Neural cell (in vitro differentiated cells): ENCODE measurements at regions not wholly inside any gene's neighbourhood (a gene's known extent, or its start where the extent isn't known, plus 50 kb on each side); places are given as distances from the start of the nearest gene placed in this dataset.

Experiments used
- H2AFZ ChIP-seq: fragments of 200-600, 300-800 bp; sonication (generic), shearing (Covaris generic); 2 replicates; pipeline ENCODE4 v1.6.0; 2014; ENCODE audit warnings: low read depth, mild to moderate bottlenecking, antibody characterized with exemption, low read length, moderate library complexity
- H3F3A ChIP-seq: fragments of 200-600 bp; shearing (Covaris generic); 2 replicates; pipeline ENCODE4 v1.6.1; 2016; ENCODE audit warnings: mild to moderate bottlenecking, moderate library complexity, mixed read lengths, antibody characterized with exemption, low read length; ENCODE audit not compliant: insufficient read depth, poor library complexity, severe bottlenecking
- H3K27ac ChIP-seq: fragments of 200-600, 300-800 bp; sonication (generic), shearing (Covaris generic); 2 replicates; pipeline ENCODE4 v1.5.1; 2014; ENCODE audit warnings: mild to moderate bottlenecking, low read length, moderate library complexity
- H3K27me3 ChIP-seq: fragments of 300-800, 200-600 bp; sonication (generic), shearing (Covaris generic); 2 replicates; pipeline ENCODE4 v1.6.0; 2014; ENCODE audit warnings: mild to moderate bottlenecking, low read depth, low read length, moderate library complexity; ENCODE audit not compliant: insufficient read depth
- H3K36me3 ChIP-seq: fragments of 300-800, 200-600 bp; sonication (generic), shearing (Covaris generic); 2 replicates; pipeline ENCODE4 v1.5.1; 2014; ENCODE audit warnings: mild to moderate bottlenecking, antibody characterized with exemption, low read length, moderate library complexity; ENCODE audit not compliant: insufficient read depth
- H3K4me2 ChIP-seq: fragments of 300-800, 200-600 bp; sonication (generic), shearing (Covaris generic); 2 replicates; pipeline ENCODE4 v1.6.0; 2014; ENCODE audit warnings: mild to moderate bottlenecking, low read length
- H3K4me3 ChIP-seq: fragments of 300-800, 200-600 bp; sonication (generic), shearing (Covaris generic); 2 replicates; pipeline ENCODE4 v1.5.1; 2014; ENCODE audit warnings: mild to moderate bottlenecking, low read length, moderate library complexity
- H3K79me2 ChIP-seq: fragments of 200-600 bp; shearing (Covaris generic); replicated peaks from 2 replicates; pipeline ENCODE4 v1.6.0; 2014; ENCODE audit warnings: mild to moderate bottlenecking, low read length, moderate library complexity; ENCODE audit not compliant: insufficient read depth
- H3K9ac ChIP-seq: fragments of 300-800, 200-600 bp; sonication (generic), shearing (Covaris generic); 2 replicates; pipeline ENCODE4 v1.6.1; 2016; ENCODE audit warnings: mild to moderate bottlenecking, low read length, mixed read lengths
- H3K9me2 ChIP-seq: fragments of 200-600 bp; shearing (Covaris generic); 2 replicates; pipeline ENCODE4 v1.6.1; 2016; ENCODE audit warnings: mild to moderate bottlenecking, low read length, mixed read lengths; ENCODE audit not compliant: insufficient read depth
- H3K9me3 ChIP-seq: fragments of 200-600, 300-800 bp; sonication (generic), shearing (Covaris generic); 2 replicates; pipeline ENCODE4 v1.6.1; 2016; ENCODE audit warnings: mild to moderate bottlenecking, mixed run types, low read length, moderate library complexity, mixed read lengths
- H4K20me1 ChIP-seq: fragments of 200-600 bp; shearing (Covaris generic); 2 replicates; pipeline ENCODE4 v1.6.1; 2016; ENCODE audit warnings: mild to moderate bottlenecking, mixed run types; ENCODE audit not compliant: insufficient read depth
- CTCF ChIP-seq: fragments of 450-650 bp; IDR thresholded peaks from 2 replicates; pipeline ENCODE4 v1.5.1; 2014; ENCODE audit warnings: antibody characterized with exemption, mild to moderate bottlenecking, moderate library complexity; ENCODE audit not compliant: poor library complexity, severe bottlenecking
- EP300 ChIP-seq: fragments of 450-650 bp; conservative IDR thresholded peaks from 2 replicates; pipeline ENCODE4 v1.6.1; 2014; ENCODE audit warnings: antibody characterized with exemption, mild to moderate bottlenecking, moderate library complexity; ENCODE audit not compliant: poor library complexity, severe bottlenecking
- EZH2 ChIP-seq: fragments of 200-600, 300-800 bp; shearing (Covaris generic), sonication (generic); IDR thresholded peaks from 2 replicates; pipeline ENCODE4 v1.6.1; 2014; ENCODE audit warnings: antibody characterized with exemption, low read length, borderline replicate concordance, mild to moderate bottlenecking; ENCODE audit not compliant: insufficient read depth, poor library complexity, severe bottlenecking
- MXI1 ChIP-seq: fragments of 450-650 bp; conservative IDR thresholded peaks from 2 replicates; pipeline ENCODE4 v1.6.1; 2014; ENCODE audit warnings: antibody characterized with exemption, mild to moderate bottlenecking; ENCODE audit not compliant: poor library complexity, severe bottlenecking
- POLR2AphosphoS5 ChIP-seq: IDR thresholded peaks from 2 replicates; pipeline ENCODE4 v1.6.1; 2012
- RAD21 ChIP-seq: fragments of 450-650 bp; conservative IDR thresholded peaks from 2 replicates; pipeline ENCODE4 v1.6.1; 2014; ENCODE audit warnings: antibody characterized with exemption, mild to moderate bottlenecking, moderate library complexity
- REST ChIP-seq: IDR thresholded peaks from 2 replicates; pipeline ENCODE4 v1.6.1; 2012; ENCODE audit warnings: borderline replicate concordance
- SMC3 ChIP-seq: fragments of 450-650 bp; conservative IDR thresholded peaks from 2 replicates; pipeline ENCODE4 v1.6.1; 2014; ENCODE audit warnings: antibody characterized with exemption, mild to moderate bottlenecking, moderate library complexity; ENCODE audit not compliant: poor library complexity
- TAF1 ChIP-seq: IDR thresholded peaks from 2 replicates; pipeline ENCODE4 v1.6.1; 2012; ENCODE audit warnings: low read depth

- Histone ChIP-seq H3K9me2 (no peaks in the 10 kb centered on the region), H3K9me3 (no peaks in the 10 kb centered on the region), H3K9ac (no peak overlapping the region), H3K79me2 (no peaks in the 10 kb centered on the region), H3F3A (no peaks in the 10 kb centered on the region), H4K20me1 (no peaks in the 10 kb centered on the region), H3K4me2 (no peak overlapping the region), H3K27ac (no peak overlapping the region), H3K36me3 (no peaks in the 10 kb centered on the region), H3K27me3 (no peaks in the 10 kb centered on the region), H3K4me3 (no peak overlapping the region), H2AFZ (no peak overlapping the region)
- TF ChIP-seq POLR2AphosphoS5 = no peak
- TF ChIP-seq MXI1 = no peak
- TF ChIP-seq EP300 = no peak
These were observed 148.7 kb upstream of the GDNF start for GRCh38 chr5:37988454-37989046.

GRCh38 chr5:37984300-37984699 lies 144.5 kb upstream of the GDNF start:
- Histone ChIP-seq H3K79me2 (no peaks in the 10 kb centered on the region), H3K4me3 (no peak overlapping the region), H3K36me3 (no peaks in the 10 kb centered on the region), H3K27ac (no peak overlapping the region), H3K9me2 (no peaks in the 10 kb centered on the region), H4K20me1 (no peaks in the 10 kb centered on the region), H2AFZ (no peak overlapping the region), H3F3A (no peaks in the 10 kb centered on the region), H3K4me2 (no peak overlapping the region), H3K27me3 (no peaks in the 10 kb centered on the region), H3K9ac (no peak overlapping the region), H3K9me3 (peaks cover 4% of the 10 kb centered on the region)
- TF ChIP-seq POLR2AphosphoS5 (peak; percentile 22), MXI1 (no peak), REST (no peak)

- Histone ChIP-seq H3K27ac (no peak overlapping the region), H3K79me2 (no peaks in the 10 kb centered on the region), H2AFZ (no peak overlapping the region), H3K4me2 (no peak overlapping the region), H3K27me3 (no peaks in the 10 kb centered on the region), H3K9me2 (no peaks in the 10 kb centered on the region), H3K9ac (no peak overlapping the region), H3K9me3 (peaks cover 4% of the 10 kb centered on the region), H3K36me3 (no peaks in the 10 kb centered on the region), H3F3A (no peaks in the 10 kb centered on the region), H3K4me3 (no peak overlapping the region), H4K20me1 (no peaks in the 10 kb centered on the region)
- no peak for TF ChIP-seq SMC3
- no peak for TF ChIP-seq MXI1
- TF ChIP-seq REST = no peak
- no peak for TF ChIP-seq CTCF
- TF ChIP-seq POLR2AphosphoS5 = no peak
- no peak for TF ChIP-seq EP300
- TF ChIP-seq RAD21 = no peak
- TF ChIP-seq EZH2 = no peak
- TF ChIP-seq TAF1 = no peak
These were observed 143.6 kb upstream of the GDNF start for GRCh38 chr5:37983463-37983862.
